Esophagus muscularis mucosa (tissue), 4 donors: ENCODE measurements at regions not wholly inside any gene's neighbourhood (a gene's known extent, or its start where the extent isn't known, plus 50 kb on each side); places are given as distances from the start of the nearest gene placed in this dataset.

ENCODE experiments used
- EP300 ChIP-seq: sonication (generic); formaldehyde crosslinking; IDR thresholded peaks from one replicate; pipeline ENCODE4 v1.6.1; 2017; ENCODE audit warnings: antibody characterized with exemption
- POLR2A ChIP-seq: fragments of 450-650 bp; IDR thresholded peaks from one replicate; pipeline ENCODE4 v1.6.1; 2017; ENCODE audit warnings: antibody characterized with exemption, moderate library complexity, mild to moderate bottlenecking, low read depth
- POLR2AphosphoS5 ChIP-seq, 2 donors: sonication (generic); formaldehyde crosslinking; IDR thresholded peaks; one replicate each; pipeline ENCODE4 v1.6.1; 2017; ENCODE audit warnings: antibody characterized with exemption in 2 of 2
- TF ChIP-seq, protein P1 (sequence below), 3 experiments: fragments of 200-600 bp in 2 of 3; fragments of 450-650 bp in 1 of 3; sonication (generic) in 2 of 3; IDR thresholded peaks; one replicate each; pipeline ENCODE4 v1.5.1; 2017 to 2019; ENCODE audit warnings: antibody characterized with exemption in 3 of 3, mild to moderate bottlenecking in 2 of 3, moderate library complexity in 1 of 3

DNA sequence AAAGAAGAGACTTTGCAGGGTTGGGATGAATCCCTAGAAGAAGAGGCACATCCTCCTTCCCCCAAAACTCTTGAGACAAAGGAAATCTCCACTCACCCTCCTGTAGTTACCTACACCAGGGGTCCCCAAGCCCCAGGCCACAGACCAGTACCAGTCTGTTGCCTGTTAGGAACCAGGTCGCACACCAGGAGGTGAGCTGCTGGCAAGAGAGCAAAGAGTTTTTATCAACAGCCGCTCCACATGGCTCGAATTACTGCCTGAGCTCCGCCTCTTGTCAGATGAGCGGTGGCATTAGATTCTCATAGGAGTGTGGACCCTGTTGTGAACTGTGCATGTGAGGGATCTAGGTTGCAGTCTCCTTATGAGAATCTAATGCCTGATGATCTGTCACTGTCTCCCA lies 98.9 kb downstream of the CCT6B start:
- TF ChIP-seq, protein P1, sequence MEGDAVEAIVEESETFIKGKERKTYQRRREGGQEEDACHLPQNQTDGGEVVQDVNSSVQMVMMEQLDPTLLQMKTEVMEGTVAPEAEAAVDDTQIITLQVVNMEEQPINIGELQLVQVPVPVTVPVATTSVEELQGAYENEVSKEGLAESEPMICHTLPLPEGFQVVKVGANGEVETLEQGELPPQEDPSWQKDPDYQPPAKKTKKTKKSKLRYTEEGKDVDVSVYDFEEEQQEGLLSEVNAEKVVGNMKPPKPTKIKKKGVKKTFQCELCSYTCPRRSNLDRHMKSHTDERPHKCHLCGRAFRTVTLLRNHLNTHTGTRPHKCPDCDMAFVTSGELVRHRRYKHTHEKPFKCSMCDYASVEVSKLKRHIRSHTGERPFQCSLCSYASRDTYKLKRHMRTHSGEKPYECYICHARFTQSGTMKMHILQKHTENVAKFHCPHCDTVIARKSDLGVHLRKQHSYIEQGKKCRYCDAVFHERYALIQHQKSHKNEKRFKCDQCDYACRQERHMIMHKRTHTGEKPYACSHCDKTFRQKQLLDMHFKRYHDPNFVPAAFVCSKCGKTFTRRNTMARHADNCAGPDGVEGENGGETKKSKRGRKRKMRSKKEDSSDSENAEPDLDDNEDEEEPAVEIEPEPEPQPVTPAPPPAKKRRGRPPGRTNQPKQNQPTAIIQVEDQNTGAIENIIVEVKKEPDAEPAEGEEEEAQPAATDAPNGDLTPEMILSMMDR (IDR thresholded peaks at IDR 0.05), result no peak
- no peak for TF ChIP-seq POLR2AphosphoS5 (IDR thresholded peaks at IDR 0.05)
- no peak for TF ChIP-seq EP300
- TF ChIP-seq POLR2A, result no peak
